ENCODE measurements at regions not wholly inside any gene's neighbourhood (a gene's known extent, or its start where the extent isn't known, plus 50 kb on each side); places are given as distances from the start of the nearest gene placed in this dataset.

GRCh38 chr10:44831581-44831980 is 79.6 kb upstream of the TMEM72 start:
- WGBS, 2 experiments (ENCODE audit: low coverage in 1 of 2, low lambda C conversion rate in 2 of 2, missing lambda C conversion rate in 2 of 2) = 90 to 91% methylated on average over 4 of the region's 4 CpGs
- in situ Hi-C loops (cut with MboI) = no loop called here
- Histone ChIP-seq H3K36me3 (ENCODE audit: low read depth) (no peaks in the 10 kb centered on the region), H4K20me1 (ENCODE audit: insufficient read depth) (no peaks in the 10 kb centered on the region), H3K79me2 (ENCODE audit: insufficient read depth) (no peaks in the 10 kb centered on the region), H3K27ac (no peak overlapping the region), H3K9me2 (ENCODE audit: insufficient read depth) (no peaks in the 10 kb centered on the region), H3F3A (ENCODE audit: insufficient read depth) (peaks cover 4% of the 10 kb centered on the region; the same call in 1 of the 2 replicates), H3K27me3 (replicated peaks; ENCODE audit: insufficient read depth) (no peaks in the 10 kb centered on the region), H3K9ac (no peak overlapping the region), H3K4me2 (ENCODE audit: unreplicated experiment) (no peak overlapping the region), H3K9me3 (ENCODE audit: low read depth) (no peaks in the 10 kb centered on the region), H3K4me3 (no peak overlapping the region), H2AFZ (no peak overlapping the region), H3K4me1 (ENCODE audit: insufficient read depth) (peaks cover 14% of the 10 kb centered on the region)
- TF ChIP-seq EZH2 (IDR thresholded peaks at IDR 0.05; ENCODE audit: insufficient read depth, poor library complexity, severe bottlenecking) = no peak
- TF ChIP-seq EZH2phosphoT487 (IDR thresholded peaks at IDR 0.05; ENCODE audit: insufficient read depth, low read depth) = no peak
- DNase-seq = no peak

- Histone ChIP-seq H2AFZ (no peak overlapping the region), H3K9ac (no peak overlapping the region), H4K20me1 (ENCODE audit: insufficient read depth) (no peaks in the 10 kb centered on the region), H3K27ac (no peak overlapping the region), H3K79me2 (ENCODE audit: insufficient read depth) (no peaks in the 10 kb centered on the region), H3K4me3 (no peak overlapping the region), H3K9me3 (ENCODE audit: low read depth) (no peaks in the 10 kb centered on the region), H3K36me3 (ENCODE audit: low read depth) (no peaks in the 10 kb centered on the region), H3K4me1 (ENCODE audit: insufficient read depth) (peaks cover 14% of the 10 kb centered on the region), H3F3A (ENCODE audit: insufficient read depth) (peaks cover 4% of the 10 kb centered on the region; the same call in 1 of the 2 replicates), H3K9me2 (ENCODE audit: insufficient read depth) (no peaks in the 10 kb centered on the region), H3K27me3 (replicated peaks; ENCODE audit: insufficient read depth) (no peaks in the 10 kb centered on the region), H3K4me2 (ENCODE audit: unreplicated experiment) (no peak overlapping the region)
- no peak for DNase-seq
- WGBS, 2 experiments (ENCODE audit: low coverage in 1 of 2, low lambda C conversion rate in 2 of 2, missing lambda C conversion rate in 2 of 2) = 83 to 85% methylated on average over 6 of the region's 6 CpGs
- in situ Hi-C loops (cut with MboI) = no loop called here
- no peak for TF ChIP-seq EZH2 (IDR thresholded peaks at IDR 0.05; ENCODE audit: insufficient read depth, poor library complexity, severe bottlenecking)
- no peak for TF ChIP-seq EZH2phosphoT487 (IDR thresholded peaks at IDR 0.05; ENCODE audit: insufficient read depth, low read depth)
These were observed 78.3 kb upstream of the TMEM72 start for GRCh38 chr10:44832595-44833390.

- peaks cover 18% of the 10 kb centered on the region for H3K4me1 ChIP-seq (ENCODE audit: insufficient read depth)
- H3K4me2 ChIP-seq (ENCODE audit: unreplicated experiment) = no peak overlapping the region
- no peak overlapping the region for H3K27ac ChIP-seq
- in situ Hi-C loops (cut with MboI) = no loop called here
- H3F3A ChIP-seq (ENCODE audit: insufficient read depth) = peaks cover 6% of the 10 kb centered on the region; the same call in 1 of the 2 replicates
- H3K9me3 ChIP-seq (ENCODE audit: low read depth) = no peaks in the 10 kb centered on the region
- no peak for TF ChIP-seq EZH2 (IDR thresholded peaks at IDR 0.05; ENCODE audit: insufficient read depth, poor library complexity, severe bottlenecking)
- TF ChIP-seq EZH2phosphoT487 (IDR thresholded peaks at IDR 0.05; ENCODE audit: insufficient read depth, low read depth) = no peak
- no peaks in the 10 kb centered on the region for H3K27me3 ChIP-seq (replicated peaks; ENCODE audit: insufficient read depth)
- no peaks in the 10 kb centered on the region for H3K9me2 ChIP-seq (ENCODE audit: insufficient read depth)
- H2AFZ ChIP-seq = no peak overlapping the region
- no peaks in the 10 kb centered on the region for H3K36me3 ChIP-seq (ENCODE audit: low read depth)
- no peak overlapping the region for H3K9ac ChIP-seq
- no peaks in the 10 kb centered on the region for H3K79me2 ChIP-seq (ENCODE audit: insufficient read depth)
- no peaks in the 10 kb centered on the region for H4K20me1 ChIP-seq (ENCODE audit: insufficient read depth)
- no peak overlapping the region for H3K4me3 ChIP-seq
- DNase-seq = no peak
- WGBS, 2 experiments (ENCODE audit: low coverage in 1 of 2, low lambda C conversion rate in 2 of 2, missing lambda C conversion rate in 2 of 2) = 89 to 91% methylated on average over 4 of the region's 4 CpGs
These were observed 77.0 kb upstream of the TMEM72 start for GRCh38 chr10:44834131-44834530.

DNA sequence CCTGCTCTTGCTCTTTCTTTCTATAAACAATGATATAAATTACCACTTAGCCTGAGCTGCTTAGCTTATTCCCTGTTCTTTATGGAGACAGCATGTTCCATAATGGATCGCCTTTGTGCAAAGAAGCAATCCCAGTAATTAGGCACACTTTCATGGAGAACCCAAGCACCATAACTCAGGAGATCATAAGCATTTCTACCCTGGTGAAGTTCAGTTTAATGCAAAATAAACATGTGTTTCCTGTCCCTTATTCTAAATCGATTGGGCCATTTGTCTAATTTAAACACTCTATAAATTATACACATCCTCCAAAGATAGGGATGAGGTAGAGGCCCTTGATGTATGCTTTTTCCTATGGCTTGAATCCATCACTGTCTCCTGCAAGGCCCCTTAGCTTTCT is 75.8 kb upstream of the TMEM72 start:
- TF ChIP-seq EZH2phosphoT487 (IDR thresholded peaks at IDR 0.05; ENCODE audit: insufficient read depth, low read depth) (no peak), EZH2 (IDR thresholded peaks at IDR 0.05; ENCODE audit: insufficient read depth, poor library complexity, severe bottlenecking) (no peak)
- in situ Hi-C loops (cut with MboI) = no loop called here
- WGBS, 2 experiments (ENCODE audit: low coverage in 1 of 2, low lambda C conversion rate in 2 of 2, missing lambda C conversion rate in 2 of 2) = 50 to 54% methylated on average over 2 of the region's 2 CpGs

More for the DNA sequence above, 75.8 kb upstream of the TMEM72 start:
- no peak overlapping the region for H2AFZ ChIP-seq
- H3K9me2 ChIP-seq (ENCODE audit: insufficient read depth) = no peaks in the 10 kb centered on the region
- no peak overlapping the region for H3K4me3 ChIP-seq
- H3K4me2 ChIP-seq (ENCODE audit: unreplicated experiment) = no peak overlapping the region
- H3F3A ChIP-seq (ENCODE audit: insufficient read depth) = 0 out of 2 replicates have a peak, but pooled peaks cover 5% of the 10 kb centered on the region
- H3K9me3 ChIP-seq (ENCODE audit: low read depth) = no peaks in the 10 kb centered on the region
- H3K79me2 ChIP-seq (ENCODE audit: insufficient read depth) = no peaks in the 10 kb centered on the region
- H4K20me1 ChIP-seq (ENCODE audit: insufficient read depth) = no peaks in the 10 kb centered on the region
- no peaks in the 10 kb centered on the region for H3K27me3 ChIP-seq (replicated peaks; ENCODE audit: insufficient read depth)
- DNase-seq = no peak
- no peak overlapping the region for H3K9ac ChIP-seq
- H3K36me3 ChIP-seq (ENCODE audit: low read depth) = no peaks in the 10 kb centered on the region
- H3K27ac ChIP-seq = no peak overlapping the region
- H3K4me1 ChIP-seq (ENCODE audit: insufficient read depth) = peaks cover 19% of the 10 kb centered on the region
